GM18502 (cell line): ENCODE measurements at regions not wholly inside any gene's neighbourhood (a gene's known extent, or its start where the extent isn't known, plus 50 kb on each side); places are given as distances from the start of the nearest gene placed in this dataset.

Experiments used
- ATAC-seq: cut with Tn5 transposase; IDR thresholded peaks from one replicate; pipeline ENCODE4 v1.9.1; 2021; ENCODE audit warnings: mild to moderate bottlenecking; ENCODE audit not compliant: unreplicated experiment, poor library complexity

GRCh38 chr10:130747946-130748345 is 563.6 kb downstream of the TCERG1L start:
- no peak for ATAC-seq

- no peak for ATAC-seq
Observed at GRCh38 chr10:130748409-130749057, 563.0 kb downstream of the TCERG1L start.

GRCh38 chr10:130749911-130750310 is 561.6 kb downstream of the TCERG1L start:
- ATAC-seq, result no peak

GRCh38 chr10:130750441-130750840 is 561.1 kb downstream of the TCERG1L start:
- no peak for ATAC-seq

- no peak for ATAC-seq
Observed at GRCh38 chr10:130751106-130751840, 560.2 kb downstream of the TCERG1L start.

GRCh38 chr10:130751851-130752250 is 559.7 kb downstream of the TCERG1L start:
- ATAC-seq, result no peak

GRCh38 chr10:130756651-130757050 is 554.9 kb downstream of the TCERG1L start:
- ATAC-seq, result no peak

- no peak for ATAC-seq
Observed at GRCh38 chr10:130757271-130757670, 554.2 kb downstream of the TCERG1L start.

- ATAC-seq, result no peak
Observed at GRCh38 chr10:130757821-130758489, 553.6 kb downstream of the TCERG1L start.

- no peak for ATAC-seq
Observed at GRCh38 chr10:130758529-130758928, 553.0 kb downstream of the TCERG1L start.

- ATAC-seq, result no peak
Observed at GRCh38 chr10:130761032-130761575, 550.4 kb downstream of the TCERG1L start.

- ATAC-seq, result no peak
Observed at GRCh38 chr10:130761788-130762301, 549.7 kb downstream of the TCERG1L start.

GRCh38 chr10:130762491-130762890 is 549.0 kb downstream of the TCERG1L start:
- no peak for ATAC-seq

GRCh38 chr10:130763071-130763470 is 548.5 kb downstream of the TCERG1L start:
- no peak for ATAC-seq

GRCh38 chr10:130763491-130763890 is 548.0 kb downstream of the TCERG1L start:
- no peak for ATAC-seq

GRCh38 chr10:130764651-130765050 is 546.9 kb downstream of the TCERG1L start:
- no peak for ATAC-seq

- no peak for ATAC-seq
Observed at GRCh38 chr10:130766071-130766470, 545.5 kb downstream of the TCERG1L start.

- no peak for ATAC-seq
Observed at GRCh38 chr10:130767116-130767730, 544.3 kb downstream of the TCERG1L start.

- no peak for ATAC-seq
Observed at GRCh38 chr10:130769146-130770017, 542.1 kb downstream of the TCERG1L start.
